ENCODE measurements at regions not wholly inside any gene's neighbourhood (a gene's known extent, or its start where the extent isn't known, plus 50 kb on each side); places are given as distances from the start of the nearest gene placed in this dataset.

DNA sequence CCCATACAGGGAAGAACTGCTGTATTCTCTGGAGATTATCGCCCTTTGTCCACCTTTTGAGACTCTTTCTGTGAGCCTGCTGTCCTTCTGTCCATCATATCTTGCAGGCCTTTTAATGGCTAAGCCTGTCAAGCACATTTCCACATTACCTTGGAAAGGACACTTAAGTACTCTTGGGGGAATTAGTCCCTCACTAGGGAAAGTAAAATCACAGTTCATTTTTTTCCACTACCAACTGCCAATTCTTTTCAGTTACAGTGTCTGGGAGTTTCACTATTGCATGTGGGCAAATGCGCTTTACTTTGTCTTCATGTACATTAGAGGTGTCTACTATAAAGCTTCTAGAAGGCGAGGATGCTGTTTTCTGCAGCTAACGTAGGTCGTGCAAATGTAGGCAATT is 242.1 kb downstream of the NSUN3 start:
- H3K27ac Mint-ChIP-seq (ENCODE audit: unreplicated experiment) = no peak overlapping the region
- H3K4me3 Mint-ChIP-seq (ENCODE audit: low read depth, unreplicated experiment) = no peak overlapping the region
- CTCF ChIA-PET = interaction anchor here (0.6 kb wide), 1 partner anchor 32 kb away, joined by 4 read pairs; no protein-coding TSS in a partner anchor
- BruUV-seq (replicated peaks) = no TSS peak
- intact Hi-C loops (cut with micrococcal nuclease; ENCODE audit: unreplicated experiment) = no loop called here
- no peaks in the 10 kb centered on the region for H3K36me3 Mint-ChIP-seq (ENCODE audit: insufficient read depth, unreplicated experiment)
- H3K27me3 Mint-ChIP-seq (ENCODE audit: unreplicated experiment) = no peaks in the 10 kb centered on the region
- no peaks in the 10 kb centered on the region for H3K4me1 Mint-ChIP-seq (ENCODE audit: low read depth, unreplicated experiment)
- no peak for DNase-seq
- TF ChIP-seq CTCF (IDR thresholded peaks at IDR 0.05; ENCODE audit: unreplicated experiment) = no peak
- H3K9me3 Mint-ChIP-seq (ENCODE audit: low read depth, unreplicated experiment) = no peaks in the 10 kb centered on the region

DNA sequence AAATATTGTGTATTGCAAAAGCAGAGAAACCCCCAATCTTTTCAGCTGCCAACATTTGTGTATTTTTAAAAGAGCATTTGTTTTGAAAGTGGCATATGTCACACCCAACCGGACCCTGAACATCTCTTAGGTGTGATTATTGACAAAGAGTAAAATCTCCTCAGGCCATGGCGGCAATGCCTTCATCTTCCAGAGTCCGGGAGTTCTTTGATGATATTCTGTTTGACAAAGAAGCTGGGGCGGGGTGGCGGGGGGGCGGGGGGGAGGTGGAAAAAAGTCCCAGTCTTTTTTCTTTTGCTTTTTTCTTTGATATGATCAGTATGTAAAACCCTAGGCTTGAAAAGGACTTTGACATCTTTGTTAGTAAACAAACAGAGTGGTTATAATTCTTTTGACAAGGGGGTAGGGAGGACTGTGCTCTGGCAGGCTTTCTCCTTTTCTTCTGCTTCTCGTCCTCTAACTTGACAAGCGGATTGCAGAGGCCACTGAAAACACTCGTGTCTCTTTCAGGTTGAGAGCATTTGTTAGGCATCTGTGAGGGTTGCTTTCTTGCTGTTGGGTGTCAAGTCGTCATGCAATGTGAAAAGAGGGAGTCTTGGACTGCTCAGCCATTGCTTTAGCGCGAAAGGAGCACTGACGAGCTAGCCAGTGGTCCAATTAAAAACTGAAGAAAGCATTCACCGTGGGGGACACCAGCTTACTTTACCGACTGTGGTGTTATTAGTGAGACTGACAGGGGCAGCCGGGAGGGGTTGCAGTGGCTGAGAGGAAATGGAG is 243.2 kb downstream of the NSUN3 start:
- Mint-ChIP-seq H3K4me1 (ENCODE audit: low read depth, unreplicated experiment) (no peaks in the 10 kb centered on the region), H3K4me3 (ENCODE audit: low read depth, unreplicated experiment) (no peak overlapping the region), H3K9me3 (ENCODE audit: low read depth, unreplicated experiment) (no peaks in the 10 kb centered on the region), H3K36me3 (ENCODE audit: insufficient read depth, unreplicated experiment) (no peaks in the 10 kb centered on the region), H3K27ac (ENCODE audit: unreplicated experiment) (no peak overlapping the region), H3K27me3 (ENCODE audit: unreplicated experiment) (no peaks in the 10 kb centered on the region)
- CTCF ChIA-PET = no interaction called here
- TF ChIP-seq CTCF (IDR thresholded peaks at IDR 0.05; ENCODE audit: unreplicated experiment) = no peak
- intact Hi-C loops (cut with micrococcal nuclease; ENCODE audit: unreplicated experiment) = no loop called here
- BruUV-seq (replicated peaks) = no TSS peak
- no peak for DNase-seq

- Mint-ChIP-seq H3K27ac (ENCODE audit: unreplicated experiment) (no peak overlapping the region), H3K36me3 (ENCODE audit: insufficient read depth, unreplicated experiment) (no peaks in the 10 kb centered on the region), H3K4me1 (ENCODE audit: low read depth, unreplicated experiment) (no peaks in the 10 kb centered on the region), H3K9me3 (ENCODE audit: low read depth, unreplicated experiment) (no peaks in the 10 kb centered on the region), H3K27me3 (ENCODE audit: unreplicated experiment) (no peaks in the 10 kb centered on the region), H3K4me3 (ENCODE audit: low read depth, unreplicated experiment) (no peak overlapping the region)
- CTCF ChIA-PET = no interaction called here
- DNase-seq = no peak
- no TSS peak for BruUV-seq (replicated peaks)
- intact Hi-C loops (cut with micrococcal nuclease; ENCODE audit: unreplicated experiment) = no loop called here
- no peak for TF ChIP-seq CTCF (IDR thresholded peaks at IDR 0.05; ENCODE audit: unreplicated experiment)
These were observed 244.7 kb downstream of the NSUN3 start for GRCh38 chr3:94307588-94307987.

- no TSS peak for BruUV-seq (replicated peaks)
- H3K9me3 Mint-ChIP-seq (ENCODE audit: low read depth, unreplicated experiment) = no peaks in the 10 kb centered on the region
- no peak for DNase-seq
- intact Hi-C loops (cut with micrococcal nuclease; ENCODE audit: unreplicated experiment) = no loop called here
- CTCF ChIA-PET = no interaction called here
- H3K27me3 Mint-ChIP-seq (ENCODE audit: unreplicated experiment) = no peaks in the 10 kb centered on the region
- no peak overlapping the region for H3K27ac Mint-ChIP-seq (ENCODE audit: unreplicated experiment)
- no peaks in the 10 kb centered on the region for H3K36me3 Mint-ChIP-seq (ENCODE audit: insufficient read depth, unreplicated experiment)
- H3K4me1 Mint-ChIP-seq (ENCODE audit: low read depth, unreplicated experiment) = no peaks in the 10 kb centered on the region
- no peak overlapping the region for H3K4me3 Mint-ChIP-seq (ENCODE audit: low read depth, unreplicated experiment)
- no peak for TF ChIP-seq CTCF (IDR thresholded peaks at IDR 0.05; ENCODE audit: unreplicated experiment)
These were observed 245.9 kb downstream of the NSUN3 start for GRCh38 chr3:94308767-94309166.
